ENCODE measurements at regions not wholly inside any gene's neighbourhood (a gene's known extent, or its start where the extent isn't known, plus 50 kb on each side); places are given as distances from the start of the nearest gene placed in this dataset.

- H3K4me3 ChIP-seq (replicated peaks in 1 of 2; ENCODE audit: low read depth in 2 of 2, low read length in 2 of 2), result no peak overlapping the region
- no peak for TF ChIP-seq CTCF (IDR thresholded peaks at IDR 0.05; ENCODE audit: low read depth, low read length)
- no peak for DNase-seq (ENCODE audit: low read depth in 2 of 2)
Measured at GRCh38 chr13:22934744-22935523, 245.8 kb upstream of the SGCG start.

- TF ChIP-seq CTCF (IDR thresholded peaks at IDR 0.05; ENCODE audit: low read depth, low read length), result no peak
- no peak for DNase-seq (ENCODE audit: low read depth in 2 of 2)
- no peak overlapping the region for H3K4me3 ChIP-seq (replicated peaks in 1 of 2; ENCODE audit: low read depth in 2 of 2, low read length in 2 of 2)
Measured at GRCh38 chr13:22936228-22936627, 244.6 kb upstream of the SGCG start.

GRCh38 chr13:22937241-22937640, 243.5 kb upstream of the SGCG start:
- TF ChIP-seq CTCF (IDR thresholded peaks at IDR 0.05; ENCODE audit: low read depth, low read length), result no peak
- no peak for DNase-seq (ENCODE audit: low read depth in 2 of 2)
- no peak overlapping the region for H3K4me3 ChIP-seq (replicated peaks in 1 of 2; ENCODE audit: low read depth in 2 of 2, low read length in 2 of 2)

- no peak for TF ChIP-seq CTCF (IDR thresholded peaks at IDR 0.05; ENCODE audit: low read depth, low read length)
- H3K4me3 ChIP-seq (replicated peaks in 1 of 2; ENCODE audit: low read depth in 2 of 2, low read length in 2 of 2), result no peak overlapping the region
Measured at GRCh38 chr13:22937953-22938352, 242.8 kb upstream of the SGCG start.

GRCh38 chr13:22938576-22938975, 242.2 kb upstream of the SGCG start:
- no peak for DNase-seq (ENCODE audit: low read depth in 2 of 2)
- no peak for TF ChIP-seq CTCF (IDR thresholded peaks at IDR 0.05; ENCODE audit: low read depth, low read length)
- H3K4me3 ChIP-seq (replicated peaks in 1 of 2; ENCODE audit: low read depth in 2 of 2, low read length in 2 of 2), result no peak overlapping the region

More at GRCh38 chr13:22937953-22938352, 242.8 kb upstream of the SGCG start:
- no peak for DNase-seq (ENCODE audit: low read depth in 2 of 2)

GRCh38 chr13:22939157-22939556, 241.6 kb upstream of the SGCG start:
- no peak for DNase-seq (ENCODE audit: low read depth in 2 of 2)
- H3K4me3 ChIP-seq (replicated peaks in 1 of 2; ENCODE audit: low read depth in 2 of 2, low read length in 2 of 2), result no peak overlapping the region

More at GRCh38 chr13:22939157-22939556, 241.6 kb upstream of the SGCG start:
- TF ChIP-seq CTCF (IDR thresholded peaks at IDR 0.05; ENCODE audit: low read depth, low read length), result no peak
